Right cardiac atrium (tissue), 5 donors: ENCODE measurements at regions not wholly inside any gene's neighbourhood (a gene's known extent, or its start where the extent isn't known, plus 50 kb on each side); places are given as distances from the start of the nearest gene placed in this dataset.
A peak's percentile ranks its signal among the peaks of the same experiment; 100 is the strongest.

Experiments
- ATAC-seq, 2 donors: fragments of 200-7000 bp; cut with Tn5 transposase; one replicate each; pipeline versions ENCODE4 v1.8.0 to v1.9.1; 2020; ENCODE audit warnings: moderate library complexity in 2 of 2, mild to moderate bottlenecking in 1 of 2
- DNase-seq, 3 donors: peaks; one replicate each; pipeline ENCODE4 v3.0.0-alpha.2; 2020
- H3K27ac ChIP-seq: one replicate; pipeline ENCODE4 v1.5.1; 2013; ENCODE audit warnings: mild to moderate bottlenecking, low read length, control low read depth, moderate library complexity
- H3K27me3 ChIP-seq: one replicate; pipeline ENCODE4 v1.6.1; 2013; ENCODE audit not compliant: control insufficient read depth, insufficient read depth
- H3K4me1 ChIP-seq: one replicate; pipeline ENCODE4 v1.6.1; 2013; ENCODE audit warnings: low read length; ENCODE audit not compliant: control insufficient read depth, insufficient read depth
- H3K4me3 ChIP-seq: one replicate; pipeline ENCODE4 v1.5.1; 2013; ENCODE audit warnings: low read length, control low read depth
- H3K9me3 ChIP-seq: one replicate; pipeline ENCODE4 v1.6.1; 2013; ENCODE audit warnings: low read length; ENCODE audit not compliant: control insufficient read depth
- WGBS: extraction: QIAGEN DNeasy Blood & Tissue Kit; methylation state at CpG from one replicate; pipeline ENCODE4 v1.1.7; 2013; 5-methylcytosine and 5-hydroxymethylcytosine counted together
- intact Hi-C, 4 donors: fragments of 100-400 bp; cut with DNase I; formaldehyde crosslinking; loops; one replicate each; pipeline versions ENCODE4 v1.11.0 to v1.14.0; 2022 to 2023
- donor health status: healthy with polysubstance abuse.
- donor health status: DM: no; HTN: yes; CAD: no.
- donor health status: DM: no; HTN: no; CAD: no.
- donor health status: DM: no; HTN: yes; CAD: no; lungs with severe emphysema.
- donor health status: DM: yes; HTN: yes; CAD: no.

DNA sequence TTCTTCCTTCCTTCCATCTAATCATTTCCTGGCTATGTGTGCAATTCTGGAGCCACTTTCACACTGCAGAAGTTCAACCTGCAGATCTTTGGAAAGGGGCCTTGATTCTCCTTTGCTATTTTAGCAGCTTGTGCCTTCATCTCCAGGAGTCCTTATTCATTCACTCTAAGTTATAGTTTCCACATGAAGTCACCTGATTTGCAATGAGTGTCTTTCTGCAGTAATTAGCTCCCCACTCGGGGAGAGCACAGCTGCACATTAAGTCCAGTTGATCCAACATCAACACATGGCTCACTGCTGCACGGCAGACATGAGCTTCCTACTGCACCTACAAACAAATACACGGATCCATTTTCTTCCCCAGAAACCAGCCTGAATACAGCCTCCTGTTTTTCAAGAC, 323.1 kb upstream of the TNP1 start:
- intact Hi-C loops: no loop called here

DNA sequence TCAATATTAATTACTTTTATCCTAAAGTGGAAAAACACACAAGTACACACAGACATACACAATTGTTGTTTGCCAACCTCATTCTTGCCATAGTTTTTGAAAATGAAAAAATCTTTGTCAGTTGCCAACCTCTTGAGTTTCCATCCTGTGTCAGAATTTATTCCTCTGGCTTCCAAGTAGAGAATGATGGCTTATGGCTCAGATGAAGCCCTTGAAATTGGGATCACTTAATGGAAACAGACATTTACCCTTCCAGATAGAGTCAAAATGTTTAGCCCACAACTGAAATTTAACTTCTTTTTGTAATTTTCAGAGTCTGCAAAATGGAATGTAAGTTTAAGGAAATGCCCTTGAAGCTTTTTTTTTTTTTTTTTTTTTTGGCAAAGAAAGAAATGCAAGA, 321.6 kb upstream of the TNP1 start:
- Histone ChIP-seq H3K9me3 (no peaks in the 10 kb centered on the region), H3K4me1 (peaks cover 2% of the 10 kb centered on the region), H3K27ac (no peak overlapping the region), H3K27me3 (no peaks in the 10 kb centered on the region), H3K4me3 (no peak overlapping the region)
- intact Hi-C loops: no loop called here
- ATAC-seq (no peak), DNase-seq (no peak)

More for the DNA sequence above, 323.1 kb upstream of the TNP1 start:
- Histone ChIP-seq H3K27ac (no peak overlapping the region), H3K27me3 (no peaks in the 10 kb centered on the region), H3K4me3 (no peak overlapping the region), H3K4me1 (peaks cover 2% of the 10 kb centered on the region), H3K9me3 (no peaks in the 10 kb centered on the region)
- DNase-seq (no peak), ATAC-seq (no peak)
- WGBS: 53% methylated on average over 3 of the region's 3 CpGs

DNA sequence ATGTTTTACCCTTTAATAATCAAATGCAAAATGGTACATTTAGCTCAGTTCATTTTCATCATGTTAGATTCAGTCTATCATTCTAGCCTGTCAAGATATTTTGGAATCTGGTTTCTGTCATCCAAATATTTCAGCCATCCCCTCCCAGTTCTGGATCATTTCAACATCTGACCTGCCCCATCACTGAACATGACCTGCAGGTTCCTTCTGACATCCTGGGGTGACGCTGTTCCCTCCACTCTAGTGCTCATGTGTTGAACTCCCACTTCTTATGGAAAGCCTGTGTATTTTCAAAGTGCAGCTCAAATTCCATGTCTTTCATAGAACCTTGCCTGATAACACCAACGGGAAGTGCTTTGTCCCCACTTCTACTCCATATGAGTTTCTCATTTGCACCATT, 320.0 kb upstream of the TNP1 start:
- DNase-seq (no peak), ATAC-seq (no peak)
- H3K4me3 ChIP-seq: no peak overlapping the region
- H3K27me3 ChIP-seq: no peaks in the 10 kb centered on the region
- 63% methylated on average over 2 of the region's 2 CpGs for WGBS
- H3K27ac ChIP-seq: no peak overlapping the region
- intact Hi-C loops: loop anchor here in 1 of 4 donors (10.0 kb wide), 1 partner anchor 335 kb away; no protein-coding TSS in a partner anchor
- H3K4me1 ChIP-seq: peaks cover 2% of the 10 kb centered on the region
- H3K9me3 ChIP-seq: no peaks in the 10 kb centered on the region

DNA sequence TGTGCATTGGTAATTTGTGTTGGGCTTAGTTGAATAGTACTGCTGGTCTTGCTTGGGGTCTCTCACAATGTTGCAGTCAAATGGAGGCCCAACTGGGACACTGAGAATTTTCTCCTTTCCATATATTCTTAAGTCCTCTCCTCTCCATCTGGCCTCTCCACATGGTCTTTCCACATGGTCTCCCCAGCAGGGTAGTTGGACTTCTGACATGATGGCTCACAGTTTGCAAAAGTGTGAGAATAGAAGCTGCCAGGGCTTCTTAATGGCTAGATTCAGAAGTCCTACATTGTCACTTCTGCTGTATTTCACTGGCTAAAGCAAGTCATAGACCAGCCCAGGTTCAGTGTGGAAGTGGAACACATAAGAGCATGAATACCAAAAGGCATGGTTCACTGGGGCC, 318.5 kb upstream of the TNP1 start:
- no peaks in the 10 kb centered on the region for H3K4me1 ChIP-seq
- H3K27ac ChIP-seq: no peak overlapping the region
- ATAC-seq (no peak), DNase-seq (no peak)
- H3K9me3 ChIP-seq: no peaks in the 10 kb centered on the region
- no peaks in the 10 kb centered on the region for H3K27me3 ChIP-seq
- H3K4me3 ChIP-seq: no peak overlapping the region
- intact Hi-C loops: loop anchor here in 1 of 4 donors (10.0 kb wide), 1 partner anchor 336 kb away; no protein-coding TSS in a partner anchor

DNA sequence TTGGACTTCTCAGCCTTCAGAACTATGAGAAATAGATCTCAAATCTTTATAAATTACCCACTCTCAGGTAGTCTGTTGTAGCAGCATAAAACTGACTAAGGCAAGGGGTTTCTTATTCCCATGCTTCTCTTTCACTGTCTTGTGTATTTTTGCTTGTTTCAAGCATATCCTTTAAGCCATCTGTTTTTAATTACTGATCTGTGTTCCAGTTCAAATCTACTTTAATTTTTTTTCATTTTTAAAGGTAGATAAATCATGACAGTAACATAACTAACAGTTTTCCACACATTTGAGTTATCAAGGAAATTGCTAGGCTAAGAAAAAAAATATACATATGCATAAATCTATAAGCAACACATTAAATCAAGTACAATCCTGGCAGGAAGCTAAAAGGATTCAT, 317.9 kb upstream of the TNP1 start:
- ATAC-seq: no peak
- intact Hi-C loops: loop anchor here in 1 of 4 donors (10.0 kb wide), 1 partner anchor 337 kb away; no protein-coding TSS in a partner anchor

DNA sequence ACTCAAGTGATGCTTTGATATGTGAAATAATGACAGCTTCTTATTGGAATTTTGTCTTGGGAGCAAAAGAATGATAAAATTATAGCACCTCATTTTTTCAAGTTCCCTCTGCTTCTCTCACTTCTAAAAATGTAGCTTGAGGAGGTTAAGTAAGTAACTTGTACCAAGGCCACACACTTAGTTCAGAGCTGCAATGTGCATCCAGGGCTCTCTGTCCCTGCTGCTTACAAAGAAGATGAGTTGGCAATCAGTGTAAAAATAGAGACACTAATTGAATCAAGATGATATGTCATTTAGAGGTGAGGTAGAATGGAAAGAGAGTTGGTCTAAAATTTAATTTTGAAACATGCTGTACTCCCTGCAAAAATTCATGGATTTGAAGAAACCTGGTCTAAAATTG, 312.0 kb upstream of the TNP1 start:
- H3K27me3 ChIP-seq: no peaks in the 10 kb centered on the region
- H3K4me1 ChIP-seq: no peaks in the 10 kb centered on the region
- H3K4me3 ChIP-seq: no peak overlapping the region
- no peak for ATAC-seq
- no peak for DNase-seq
- intact Hi-C loops: loop anchor here in 1 of 4 donors (10.0 kb wide), 1 partner anchor 343 kb away; no protein-coding TSS in a partner anchor
- no peaks in the 10 kb centered on the region for H3K9me3 ChIP-seq
- no peak overlapping the region for H3K27ac ChIP-seq

More for the DNA sequence above, 317.9 kb upstream of the TNP1 start:
- Histone ChIP-seq H3K4me3 (no peak overlapping the region), H3K4me1 (no peaks in the 10 kb centered on the region), H3K9me3 (no peaks in the 10 kb centered on the region), H3K27me3 (no peaks in the 10 kb centered on the region), H3K27ac (no peak overlapping the region)
- no peak for DNase-seq

DNA sequence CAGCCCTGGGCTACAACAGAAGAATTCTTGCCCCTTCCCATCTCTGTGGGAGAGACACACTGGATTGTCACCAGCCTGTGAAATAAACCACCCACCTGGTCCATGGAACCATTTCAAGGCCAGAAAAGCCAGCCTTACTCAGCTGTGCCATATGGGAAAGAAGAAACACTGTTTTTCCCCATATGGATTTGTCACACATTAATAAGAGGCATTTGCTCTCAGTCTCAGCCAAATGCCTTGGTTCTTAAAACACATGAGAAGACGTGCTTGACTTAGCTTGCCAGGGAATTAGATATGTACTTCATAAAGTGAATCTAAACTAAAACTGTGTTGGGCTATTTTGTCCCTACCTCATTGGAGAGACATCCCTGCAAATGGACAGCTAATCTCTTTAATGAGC, 308.6 kb upstream of the TNP1 start:
- H3K27ac ChIP-seq: no peak overlapping the region
- no peaks in the 10 kb centered on the region for H3K27me3 ChIP-seq
- 83% methylated on average over 1 of the region's 1 CpG for WGBS
- intact Hi-C loops: loop anchor here (5.0 to 10.0 kb wide), 5 partner anchors 346 to 544 kb away; partner anchors contain the start of gene IGFBP5 (in 3 of the 4)
- no peaks in the 10 kb centered on the region for H3K9me3 ChIP-seq
- ATAC-seq (no peak), DNase-seq (no peak)
- no peak overlapping the region for H3K4me3 ChIP-seq
- no peaks in the 10 kb centered on the region for H3K4me1 ChIP-seq

DNA sequence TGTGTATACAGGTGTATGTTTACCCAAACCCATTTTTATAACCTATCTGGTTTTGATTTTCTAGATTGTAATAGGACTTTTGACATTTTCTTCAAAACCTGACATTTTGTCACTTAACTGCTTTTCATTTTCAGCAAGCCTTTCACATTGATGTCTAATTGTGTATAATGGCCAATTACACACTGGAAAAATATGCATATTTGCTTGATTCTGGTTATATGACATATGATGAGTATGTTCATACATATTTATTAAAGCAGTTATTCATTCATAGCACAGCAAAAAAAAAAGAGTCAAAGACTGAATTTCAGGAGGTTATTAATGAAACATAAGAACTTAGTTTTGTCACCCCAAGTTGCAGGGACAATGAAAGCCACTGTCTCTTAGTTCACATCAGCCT, 307.7 kb upstream of the TNP1 start:
- Histone ChIP-seq H3K27ac (no peak overlapping the region), H3K4me3 (no peak overlapping the region), H3K27me3 (no peaks in the 10 kb centered on the region), H3K9me3 (no peaks in the 10 kb centered on the region), H3K4me1 (no peaks in the 10 kb centered on the region)
- DNase-seq: no peak
- no peak for ATAC-seq
- intact Hi-C loops: loop anchor here (5.0 to 10.0 kb wide), 5 partner anchors 347 to 545 kb away; partner anchors contain the start of gene IGFBP5 (in 3 of the 4)

DNA sequence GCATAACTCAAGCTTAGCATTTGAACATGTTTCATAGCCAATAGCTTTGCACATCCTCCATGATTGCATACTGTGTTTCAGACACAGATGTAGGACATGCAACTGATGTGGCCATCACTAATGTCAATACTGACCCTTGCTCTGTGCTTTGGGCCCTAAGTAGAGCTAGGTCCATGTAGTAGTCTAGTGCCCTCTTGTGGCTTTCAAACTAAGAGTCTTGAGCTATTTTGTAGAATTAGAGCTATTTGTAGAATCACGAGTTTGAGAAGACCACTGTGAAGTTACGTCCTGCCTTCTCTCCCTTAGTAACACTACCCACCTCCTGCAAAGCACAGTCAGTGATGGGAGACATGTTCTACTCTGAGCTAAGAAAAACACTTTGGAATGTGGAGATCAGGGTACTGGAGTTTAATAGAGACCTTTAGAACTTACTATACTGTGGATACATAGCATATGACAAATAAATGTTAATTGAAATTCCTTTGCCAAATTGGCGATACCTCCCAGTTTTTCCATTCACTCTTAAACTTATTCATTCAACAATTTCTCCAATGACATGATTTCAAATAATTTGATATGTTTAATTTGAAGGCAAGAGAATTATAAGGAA, 306.5 kb upstream of the TNP1 start:
- H3K4me1 ChIP-seq: peaks cover 1% of the 10 kb centered on the region
- no peak for DNase-seq

DNA sequence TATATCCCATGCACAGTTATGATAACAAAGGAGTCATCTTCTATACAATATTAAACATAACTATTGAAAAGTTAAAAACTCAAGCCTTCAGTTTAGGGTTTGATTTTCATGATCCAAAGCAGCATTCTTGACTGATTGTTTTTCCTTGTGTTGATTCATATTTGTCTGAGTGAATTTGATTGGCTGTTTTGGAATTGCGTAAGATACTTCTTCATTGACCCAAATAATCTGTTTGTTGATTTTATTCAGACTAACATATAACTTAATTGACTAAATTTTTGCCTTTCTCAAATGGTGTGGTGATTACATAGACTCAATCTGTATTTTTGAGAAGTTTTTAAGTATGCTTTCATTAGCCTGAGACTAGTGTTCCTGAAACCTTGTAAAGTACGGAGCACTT, 305.7 kb upstream of the TNP1 start:
- H3K27me3 ChIP-seq: no peaks in the 10 kb centered on the region
- H3K4me1 ChIP-seq: peaks cover 2% of the 10 kb centered on the region
- WGBS: 91% methylated on average over 2 of the region's 2 CpGs
- intact Hi-C loops: loop anchor here (5.0 to 10.0 kb wide), 5 partner anchors 349 to 547 kb away; partner anchors contain the start of gene IGFBP5 (in 3 of the 4)
- ATAC-seq: no peak
- no peak overlapping the region for H3K27ac ChIP-seq
- no peak overlapping the region for H3K4me3 ChIP-seq
- DNase-seq: no peak
- H3K9me3 ChIP-seq: no peaks in the 10 kb centered on the region

More for the DNA sequence above, 306.5 kb upstream of the TNP1 start:
- intact Hi-C loops: loop anchor here (5.0 to 10.0 kb wide), 5 partner anchors 348 to 546 kb away; partner anchors contain the start of gene IGFBP5 (in 3 of the 4)
- H3K27ac ChIP-seq: no peak overlapping the region
- H3K9me3 ChIP-seq: no peaks in the 10 kb centered on the region
- no peaks in the 10 kb centered on the region for H3K27me3 ChIP-seq
- no peak overlapping the region for H3K4me3 ChIP-seq
- ATAC-seq: peak; percentile 72 to 79
- WGBS: 51% methylated on average over 3 of the region's 3 CpGs

DNA sequence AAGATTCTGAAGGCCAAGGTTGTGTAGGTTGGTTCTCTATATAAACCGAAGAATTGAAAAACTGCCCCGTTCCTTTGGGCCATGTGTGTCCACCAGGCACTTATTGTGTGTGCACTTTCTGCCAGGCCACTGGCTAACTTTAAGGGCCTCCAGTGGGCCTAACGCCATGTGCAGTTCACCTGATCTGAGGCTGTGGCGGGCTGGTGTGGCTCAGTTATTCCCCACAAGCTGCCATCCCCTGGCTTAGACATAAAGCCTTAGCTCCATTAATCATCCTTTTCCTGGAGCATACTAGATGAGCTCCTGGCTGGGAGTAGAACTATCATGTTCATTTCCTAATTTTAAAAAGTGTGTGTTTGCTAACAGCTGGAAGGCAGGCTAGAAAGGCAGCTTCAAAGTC, 304.1 kb upstream of the TNP1 start:
- no peaks in the 10 kb centered on the region for H3K9me3 ChIP-seq
- DNase-seq (no peak), ATAC-seq (no peak)
- H3K27ac ChIP-seq: no peak overlapping the region
- peaks cover 2% of the 10 kb centered on the region for H3K4me1 ChIP-seq
- intact Hi-C loops: loop anchor here in 3 of 4 donors (5.0 to 10.0 kb wide), 3 partner anchors 351 to 469 kb away; partner anchors contain the start of gene IGFBP5 (in 2 of the 3)
- H3K4me3 ChIP-seq: no peak overlapping the region
- H3K27me3 ChIP-seq: no peaks in the 10 kb centered on the region
- 94% methylated on average over 4 of the region's 4 CpGs for WGBS
